ENCODE measurements at regions not wholly inside any gene's neighbourhood (a gene's known extent, or its start where the extent isn't known, plus 50 kb on each side); places are given as distances from the start of the nearest gene placed in this dataset.

GRCh38 chr17:72262766-72263165 is 141.9 kb downstream of the SOX9 start:
- DNase-seq = no peak

GRCh38 chr17:72264682-72265405 is 144.0 kb downstream of the SOX9 start:
- DNase-seq = no peak

- DNase-seq = no peak
Observed at GRCh38 chr17:72266112-72266775, 145.4 kb downstream of the SOX9 start.

- no peak for DNase-seq
Observed at GRCh38 chr17:72267601-72268000, 146.8 kb downstream of the SOX9 start.

- no peak for DNase-seq
Observed at GRCh38 chr17:72268431-72268830, 147.6 kb downstream of the SOX9 start.

- DNase-seq = no peak
Observed at GRCh38 chr17:72270273-72270924, 149.6 kb downstream of the SOX9 start.

- DNase-seq = no peak
Observed at GRCh38 chr17:72271603-72272002, 150.8 kb downstream of the SOX9 start.

- DNase-seq = no peak
Observed at GRCh38 chr17:72273289-72274056, 152.7 kb downstream of the SOX9 start.

GRCh38 chr17:72274614-72275013 is 153.8 kb downstream of the SOX9 start:
- no peak for DNase-seq

GRCh38 chr17:72280881-72281280 is 160.1 kb downstream of the SOX9 start:
- DNase-seq = no peak

- no peak for DNase-seq
Observed at GRCh38 chr17:72282439-72283029, 161.7 kb downstream of the SOX9 start.

- no peak for DNase-seq
Observed at GRCh38 chr17:72284806-72285205, 164.0 kb downstream of the SOX9 start.

GRCh38 chr17:72287586-72287985 is 166.8 kb downstream of the SOX9 start:
- no peak for DNase-seq

- no peak for DNase-seq
Observed at GRCh38 chr17:72294487-72294893, 173.7 kb downstream of the SOX9 start.

- DNase-seq = no peak
Observed at GRCh38 chr17:72295916-72296315, 175.1 kb downstream of the SOX9 start.

GRCh38 chr17:72296456-72296855 is 175.6 kb downstream of the SOX9 start:
- DNase-seq = no peak

GRCh38 chr17:72297326-72298115 is 176.7 kb downstream of the SOX9 start:
- no peak for DNase-seq

- DNase-seq = no peak
Observed at GRCh38 chr17:72299100-72299499, 178.3 kb downstream of the SOX9 start.

- no peak for DNase-seq
Observed at GRCh38 chr17:72299592-72299991, 178.8 kb downstream of the SOX9 start.

GRCh38 chr17:72301887-72302286 is 181.1 kb downstream of the SOX9 start:
- no peak for DNase-seq

GRCh38 chr17:72302735-72303134 is 181.9 kb downstream of the SOX9 start:
- DNase-seq = no peak
